Loucy (cell line): ENCODE measurements at regions not wholly inside any gene's neighbourhood (a gene's known extent, or its start where the extent isn't known, plus 50 kb on each side); places are given as distances from the start of the nearest gene placed in this dataset.

ENCODE experiments used
- H2AFZ ChIP-seq: fragments of 200-600 bp; sonication (generic); 2 replicates; pipeline ENCODE4 v1.6.0; 2016; ENCODE audit warnings: antibody characterized with exemption, mild to moderate bottlenecking, low read length, moderate library complexity
- H3F3A ChIP-seq: fragments of 200-600 bp; 2 replicates; pipeline ENCODE4 v1.6.0; 2016; ENCODE audit warnings: antibody characterized with exemption, low read depth, mild to moderate bottlenecking
- H3K27me3 ChIP-seq: fragments of 200-600 bp; sonication (generic); 2 replicates; pipeline ENCODE4 v1.6.1; 2014; ENCODE audit warnings: low read length, mild to moderate bottlenecking; ENCODE audit not compliant: insufficient read depth, poor library complexity, severe bottlenecking
- H3K36me3 ChIP-seq: fragments of 200-600 bp; sonication (generic); 2 replicates; pipeline ENCODE4 v1.6.1; 2016; ENCODE audit warnings: low read length; ENCODE audit not compliant: insufficient read depth
- H3K4me1 ChIP-seq: fragments of 200-600 bp; sonication (generic); 2 replicates; pipeline ENCODE4 v1.5.1; 2014; ENCODE audit warnings: low read length, mild to moderate bottlenecking; ENCODE audit not compliant: insufficient read depth, poor library complexity, severe bottlenecking
- H3K4me2 ChIP-seq: fragments of 200-600 bp; sonication (generic); 2 replicates; pipeline ENCODE4 v1.6.0; 2014; ENCODE audit warnings: antibody characterized with exemption, low read length, low read depth, mild to moderate bottlenecking; ENCODE audit not compliant: poor library complexity, severe bottlenecking
- H3K4me3 ChIP-seq: fragments of 200-600 bp; sonication (generic); 2 replicates; pipeline ENCODE4 v1.5.1; 2014; ENCODE audit warnings: low read length, mild to moderate bottlenecking, mixed read lengths; ENCODE audit not compliant: poor library complexity, severe bottlenecking
- H3K79me2 ChIP-seq: fragments of 200-600 bp; sonication (generic); 2 replicates; pipeline ENCODE4 v1.6.1; 2014; ENCODE audit warnings: low read length; ENCODE audit not compliant: insufficient read depth
- H3K9ac ChIP-seq: fragments of 200-600 bp; sonication (generic); 2 replicates; pipeline ENCODE4 v1.6.0; 2014; ENCODE audit warnings: mild to moderate bottlenecking, low read depth, low read length, moderate library complexity; ENCODE audit not compliant: poor library complexity, severe bottlenecking
- H3K9me2 ChIP-seq: fragments of 200-600 bp; sonication (generic); replicated peaks from 2 replicates; pipeline ENCODE4 v1.6.1; 2016; ENCODE audit warnings: low read depth, low read length, mixed read lengths
- H3K9me3 ChIP-seq: fragments of 200-600 bp; sonication (generic); 2 replicates; pipeline ENCODE4 v1.6.1; 2014; ENCODE audit warnings: mild to moderate bottlenecking, antibody characterized with exemption, low read length, low read depth; ENCODE audit not compliant: insufficient read depth
- H4K20me1 ChIP-seq: fragments of 200-600 bp; sonication (generic); 2 replicates; pipeline ENCODE4 v1.6.0; 2014; ENCODE audit warnings: antibody characterized with exemption, low read length, mild to moderate bottlenecking; ENCODE audit not compliant: insufficient read depth, poor library complexity, severe bottlenecking
- CTCF ChIP-seq: fragments of 200-600 bp; sonication (generic); conservative IDR thresholded peaks from 2 replicates; pipeline ENCODE4 v1.5.1; 2014; ENCODE audit warnings: mild to moderate bottlenecking, antibody characterized with exemption, low read length
- EZH2phosphoT487 ChIP-seq: fragments of 200-600 bp; IDR thresholded peaks from 2 replicates; pipeline ENCODE4 v1.6.1; 2018; ENCODE audit warnings: antibody characterized with exemption, mild to moderate bottlenecking, moderate library complexity, borderline replicate concordance

DNA sequence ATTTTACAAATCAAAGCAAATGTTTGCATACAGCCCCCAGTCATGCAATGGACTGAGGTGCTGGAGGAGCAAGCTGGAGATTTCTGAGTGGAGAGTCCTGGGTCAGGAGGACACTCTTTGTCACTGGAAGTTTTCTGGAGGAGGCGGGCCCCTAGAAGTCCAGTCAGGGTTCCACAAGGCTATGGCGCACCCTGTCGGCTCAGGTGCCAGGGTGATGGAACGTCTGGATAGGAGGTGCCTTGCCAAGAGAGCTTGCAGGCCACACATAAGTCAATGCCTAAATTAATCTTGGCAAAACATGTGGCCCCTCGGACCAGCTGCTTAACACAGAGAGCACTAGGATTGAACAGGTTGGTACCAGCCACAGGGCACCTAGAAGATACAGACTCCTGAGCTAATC lies 174.7 kb upstream of the CADM1 start:
- no peak overlapping the region for H2AFZ ChIP-seq
- TF ChIP-seq EZH2phosphoT487 (no peak), CTCF (no peak)
- H4K20me1 ChIP-seq = no peaks in the 10 kb centered on the region
- H3K4me2 ChIP-seq = no peak overlapping the region
- H3K27me3 ChIP-seq = no peaks in the 10 kb centered on the region
- no peaks in the 10 kb centered on the region for H3K79me2 ChIP-seq
- no peak overlapping the region for H3K9ac ChIP-seq
- no peaks in the 10 kb centered on the region for H3F3A ChIP-seq
- H3K4me1 ChIP-seq = no peaks in the 10 kb centered on the region
- H3K36me3 ChIP-seq = no peaks in the 10 kb centered on the region
- H3K4me3 ChIP-seq = no peak overlapping the region
- peaks cover 5% of the 10 kb centered on the region; the same call in 1 of the 2 replicates for H3K9me3 ChIP-seq
- no peaks in the 10 kb centered on the region for H3K9me2 ChIP-seq

DNA sequence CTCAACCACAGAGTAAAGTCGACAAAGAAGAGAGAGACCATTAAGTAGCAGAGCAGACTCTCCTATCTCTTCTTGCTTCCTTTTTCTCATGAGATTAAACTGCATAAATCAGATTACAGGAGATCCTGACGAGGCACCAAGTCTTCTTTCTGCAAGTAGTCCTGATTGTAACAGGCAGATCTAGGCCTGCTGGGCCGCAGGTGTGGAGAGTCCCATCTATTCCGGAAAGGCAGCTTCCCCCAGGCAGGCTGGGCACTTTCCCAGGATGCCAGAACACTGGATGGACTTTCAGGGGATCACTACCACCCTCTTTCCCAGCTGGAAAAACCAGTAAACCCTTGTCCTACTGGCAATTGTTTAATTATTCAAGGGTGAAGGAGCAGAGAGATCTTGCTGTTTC lies 173.0 kb upstream of the CADM1 start:
- H3K36me3 ChIP-seq = no peaks in the 10 kb centered on the region
- H2AFZ ChIP-seq = no peak overlapping the region
- no peaks in the 10 kb centered on the region for H4K20me1 ChIP-seq
- TF ChIP-seq EZH2phosphoT487 (no peak), CTCF (no peak)
- H3K4me3 ChIP-seq = no peak overlapping the region
- peaks cover 5% of the 10 kb centered on the region; the same call in 1 of the 2 replicates for H3K9me3 ChIP-seq
- H3K27me3 ChIP-seq = no peaks in the 10 kb centered on the region
- no peaks in the 10 kb centered on the region for H3K79me2 ChIP-seq
- no peaks in the 10 kb centered on the region for H3F3A ChIP-seq
- H3K9me2 ChIP-seq = no peaks in the 10 kb centered on the region
- H3K4me2 ChIP-seq = no peak overlapping the region
- no peaks in the 10 kb centered on the region for H3K4me1 ChIP-seq
- H3K9ac ChIP-seq = no peak overlapping the region

DNA sequence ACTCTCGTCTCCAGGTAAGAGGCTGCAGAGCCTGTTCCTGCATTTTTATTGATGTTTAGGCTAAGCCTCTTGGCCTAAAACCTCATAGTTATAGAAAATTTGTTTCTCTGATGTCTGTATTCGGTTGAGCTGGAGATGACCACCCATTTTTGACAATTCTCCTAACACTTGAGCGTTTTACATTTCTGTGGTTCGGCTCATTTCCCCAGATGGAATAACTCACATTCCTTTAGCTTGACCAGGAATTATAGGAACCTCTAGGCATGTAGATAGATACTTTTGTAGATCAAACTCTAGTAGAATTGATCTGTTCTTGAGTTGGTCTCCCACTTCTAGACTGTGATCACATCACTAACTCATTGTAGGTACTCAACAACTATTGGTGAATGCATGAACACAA lies 172.6 kb upstream of the CADM1 start:
- H3K36me3 ChIP-seq = no peaks in the 10 kb centered on the region
- H3K9me3 ChIP-seq = peaks cover 5% of the 10 kb centered on the region; the same call in 1 of the 2 replicates
- no peak overlapping the region for H3K9ac ChIP-seq
- H3K4me2 ChIP-seq = no peak overlapping the region
- no peaks in the 10 kb centered on the region for H4K20me1 ChIP-seq
- H3K4me1 ChIP-seq = no peaks in the 10 kb centered on the region
- H2AFZ ChIP-seq = no peak overlapping the region
- H3K79me2 ChIP-seq = no peaks in the 10 kb centered on the region
- no peaks in the 10 kb centered on the region for H3K27me3 ChIP-seq
- no peak overlapping the region for H3K4me3 ChIP-seq
- TF ChIP-seq EZH2phosphoT487 = no peak
- TF ChIP-seq CTCF = no peak
- H3K9me2 ChIP-seq = no peaks in the 10 kb centered on the region
- H3F3A ChIP-seq = no peaks in the 10 kb centered on the region
